ENCODE measurements at regions not wholly inside any gene's neighbourhood (a gene's known extent, or its start where the extent isn't known, plus 50 kb on each side); places are given as distances from the start of the nearest gene placed in this dataset.
"Not testable (repeated sequence)": the region's sequence is repeated elsewhere in the genome, so short reads cannot be mapped to it uniquely, and the experiment has no call there.

- TF ChIP-seq REST (IDR thresholded peaks at IDR 0.05); CTCF (IDR thresholded peaks at IDR 0.05; ENCODE audit: low read depth, low read length, missing input control); FOXA2 (IDR thresholded peaks at IDR 0.05); JUND (IDR thresholded peaks at IDR 0.05); GABPA (IDR thresholded peaks at IDR 0.05 in 1 of 2, conservative IDR thresholded peaks at IDR 0.05 in 1 of 2): not testable (repeated sequence)
Observed at GRCh38 chr12:58125761-58126160, 184.4 kb downstream of the ATP23 start.

Measured in liver (tissue), 3 donors.